ENCODE measurements at regions not wholly inside any gene's neighbourhood (a gene's known extent, or its start where the extent isn't known, plus 50 kb on each side); places are given as distances from the start of the nearest gene placed in this dataset.

DNA sequence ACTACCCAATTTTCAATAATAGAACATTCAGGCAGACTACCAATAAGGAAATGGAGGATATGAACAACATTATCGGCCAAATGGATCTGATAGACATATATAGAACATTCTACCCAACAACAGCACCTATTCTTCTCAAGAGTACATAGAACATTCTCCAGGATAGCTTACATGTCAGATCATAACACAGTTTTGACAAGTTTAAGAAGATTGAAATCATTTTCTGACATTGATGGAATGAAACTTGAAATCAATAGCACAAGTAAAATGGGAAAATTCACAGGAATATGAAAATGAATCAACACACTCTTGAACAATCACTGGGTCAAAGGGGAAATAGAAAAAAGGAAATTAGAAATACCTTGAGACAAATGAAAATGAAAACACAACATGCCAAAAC is 94.6 kb upstream of the MEGF10 start:
- no peak for TF ChIP-seq EZH2 (IDR thresholded peaks at IDR 0.05; ENCODE audit: insufficient read depth, poor library complexity, severe bottlenecking)
- no peak for TF ChIP-seq EZH2phosphoT487 (IDR thresholded peaks at IDR 0.05; ENCODE audit: insufficient read depth, low read depth)
